CD14-positive monocyte (primary cell): ENCODE measurements at regions not wholly inside any gene's neighbourhood (a gene's known extent, or its start where the extent isn't known, plus 50 kb on each side); places are given as distances from the start of the nearest gene placed in this dataset. TPM values are rescaled to one million over a fixed set of nuclear protein-coding genes. Genes with fewer than 3 reads are reported as not detected.
A peak's percentile ranks its signal among the peaks of the same experiment; 100 is the strongest.
"Not testable (repeated sequence)": the region's sequence is repeated elsewhere in the genome, so short reads cannot be mapped to it uniquely, and the experiment has no call there.

ENCODE experiments used
- DNase-seq, 3 donors: peaks; one replicate each; pipeline ENCODE4 v3.0.0-alpha.2; 2011 to 2022
- H2AFZ ChIP-seq: 2 replicates; pipeline ENCODE4 v1.6.0; 2012; ENCODE audit warnings: mild to moderate bottlenecking, low read depth, low read length, inconsistent platforms; ENCODE audit not compliant: insufficient read depth, poor library complexity, severe bottlenecking
- H3K27ac ChIP-seq, 2 donors: 1 replicate in 1 of 2; 2 replicates in 1 of 2; pipeline ENCODE4 v1.5.1; 2012 to 2013; ENCODE audit warnings: low read length in 2 of 2, control low read depth in 1 of 2, inconsistent platforms in 1 of 2, low read depth in 1 of 2, mild to moderate bottlenecking in 1 of 2
- H3K27me3 ChIP-seq, 2 donors: one replicate each; pipeline versions ENCODE4 v1.6.0 to v1.6.1; 2011 to 2013; ENCODE audit warnings: low read length in 2 of 2; ENCODE audit not compliant: control insufficient read depth in 2 of 2, insufficient read depth in 2 of 2
- H3K36me3 ChIP-seq, 2 donors: replicated peaks in 1 of 2; 1 replicate in 1 of 2; 2 replicates in 1 of 2; pipeline versions ENCODE4 v1.5.1 to v1.6.1; 2012 to 2013; ENCODE audit warnings: low read length in 2 of 2, control low read depth in 1 of 2, inconsistent platforms in 1 of 2, mild to moderate bottlenecking in 1 of 2; ENCODE audit not compliant: insufficient read depth in 2 of 2, control insufficient read depth in 1 of 2
- H3K4me1 ChIP-seq, 2 donors: 1 replicate in 1 of 2; 2 replicates in 1 of 2; pipeline versions ENCODE4 v1.5.1 to v1.6.1; 2012 to 2013; ENCODE audit warnings: low read length in 2 of 2, control low read depth in 1 of 2, inconsistent platforms in 1 of 2, mild to moderate bottlenecking in 1 of 2, moderate library complexity in 1 of 2; ENCODE audit not compliant: insufficient read depth in 2 of 2, control insufficient read depth in 1 of 2
- H3K4me2 ChIP-seq: replicated peaks from 2 replicates; pipeline ENCODE3; 2012; ENCODE audit warnings: low read length, moderate library complexity, mild to moderate bottlenecking; ENCODE audit not compliant: poor library complexity, severe bottlenecking; ENCODE audit errors: extremely low read depth
- H3K4me3 ChIP-seq, 3 experiments: fragments of 200-600 bp in 1 of 3; sonication (generic) in 1 of 3; replicated peaks in 1 of 3; 1 replicate in 2 of 3; 2 replicates in 1 of 3; pipeline ENCODE4 v1.5.1; 2011 to 2013; ENCODE audit warnings: low read length in 3 of 3, mild to moderate bottlenecking in 3 of 3, control low read depth in 2 of 3, low read depth in 2 of 3, inconsistent platforms in 1 of 3, moderate library complexity in 1 of 3
- H3K79me2 ChIP-seq: 2 replicates; pipeline ENCODE4 v1.6.0; 2012; ENCODE audit warnings: mild to moderate bottlenecking, control low read depth, inconsistent platforms, low read length, moderate library complexity; ENCODE audit not compliant: insufficient read depth
- H3K9ac ChIP-seq: 2 replicates; pipeline ENCODE4 v1.6.0; 2017; ENCODE audit warnings: low read length, mild to moderate bottlenecking; ENCODE audit not compliant: insufficient read depth, poor library complexity, severe bottlenecking
- H3K9me3 ChIP-seq, 2 donors: replicated peaks in 1 of 2; 1 replicate in 1 of 2; 2 replicates in 1 of 2; pipeline versions ENCODE4 v1.5.1 to v1.6.1; 2012 to 2013; ENCODE audit warnings: low read length in 2 of 2, control low read depth in 1 of 2; ENCODE audit not compliant: control insufficient read depth in 1 of 2, insufficient read depth in 1 of 2
- H4K20me1 ChIP-seq: 2 replicates; pipeline ENCODE4 v1.6.0; 2012; ENCODE audit warnings: mild to moderate bottlenecking, low read length, control low read depth, moderate library complexity; ENCODE audit not compliant: insufficient read depth
- H3K27ac Mint-ChIP-seq, 7 donors: one replicate each; pipeline ENCODE4 v1.8.0; 2020; ENCODE audit warnings: mild to moderate bottlenecking in 7 of 7, mixed read lengths in 7 of 7, moderate library complexity in 6 of 7, inconsistent platforms in 2 of 7
- H3K27me3 Mint-ChIP-seq, 3 donors: one replicate each; pipeline ENCODE4 v1.8.0; 2021 to 2022; ENCODE audit warnings: low read depth in 3 of 3, mild to moderate bottlenecking in 3 of 3, mixed read lengths in 3 of 3, moderate library complexity in 3 of 3, inconsistent platforms in 1 of 3
- H3K36me3 Mint-ChIP-seq, 2 donors: one replicate each; pipeline ENCODE4 v1.8.0; 2020; ENCODE audit warnings: mixed read lengths in 2 of 2, inconsistent platforms in 1 of 2, mild to moderate bottlenecking in 1 of 2
- H3K4me1 Mint-ChIP-seq: one replicate; pipeline ENCODE4 v1.8.0; 2020; ENCODE audit warnings: mild to moderate bottlenecking, mixed read lengths
- H3K4me3 Mint-ChIP-seq, 2 donors: one replicate each; pipeline ENCODE4 v1.8.0; 2020; ENCODE audit warnings: mild to moderate bottlenecking in 2 of 2, mixed read lengths in 2 of 2, moderate library complexity in 1 of 2
- H3K9me3 Mint-ChIP-seq, 7 donors: one replicate each; pipeline ENCODE4 v1.8.0; 2020 to 2022; ENCODE audit warnings: mixed read lengths in 7 of 7, mild to moderate bottlenecking in 6 of 7, moderate library complexity in 6 of 7, inconsistent platforms in 2 of 7
- whole genome bisulfite sequencing: methylation state at CpG from one replicate; pipeline ENCODE4 v1.1.5; 2013; ENCODE audit warnings: missing lambda C conversion rate; ENCODE audit not compliant: insufficient coverage; 5-methylcytosine and 5-hydroxymethylcytosine counted together
- intact Hi-C, 2 donors: fragments of 100-400 bp; cut with micrococcal nuclease; formaldehyde crosslinking; loops; one replicate each; pipeline versions ENCODE4 v1.15.0 to v1.15.1; 2023
- small RNA-seq: library from RNA; depleted of rRNA; stranded (forward); fragments of <200 nt; gene quantifications from one replicate; pipeline ENCODE3, GENCODE V24; 2012; ENCODE audit warnings: low read depth; ENCODE audit not compliant: insufficient read length

DNA sequence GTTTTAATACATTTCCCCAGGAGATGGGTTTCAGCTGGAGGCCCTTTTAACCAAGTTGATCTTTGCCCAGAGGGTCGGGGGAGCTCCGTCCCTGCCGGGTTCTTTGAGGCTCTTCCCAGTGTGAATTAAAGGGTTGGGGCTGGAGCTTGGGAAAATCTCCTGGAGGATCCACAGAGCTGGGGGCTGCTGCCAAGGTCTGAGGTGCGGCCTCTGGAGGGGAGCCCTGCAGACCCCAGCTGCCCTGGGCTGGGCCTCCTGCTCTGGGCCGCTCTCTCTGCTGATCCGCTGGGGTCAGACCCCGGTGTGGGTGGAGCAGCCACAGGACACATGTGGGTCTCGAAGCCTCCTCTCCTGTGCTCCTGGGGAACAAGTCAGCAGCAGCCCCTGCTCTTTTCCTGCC lies 51.4 kb upstream of the SFSWAP start:
- H3K4me3 Mint-ChIP-seq, DNase-seq, H3K4me2 ChIP-seq, H3K4me1 ChIP-seq, H3K9me3 Mint-ChIP-seq, H3K36me3 ChIP-seq, H3K79me2 ChIP-seq, H3K4me3 ChIP-seq, H3K4me1 Mint-ChIP-seq, H3K27ac Mint-ChIP-seq, H3K36me3 Mint-ChIP-seq, H3K9me3 ChIP-seq, intact Hi-C loops, H2AFZ ChIP-seq, H3K27ac ChIP-seq, H4K20me1 ChIP-seq, H3K9ac ChIP-seq: not testable (repeated sequence)
- H3K27me3 ChIP-seq, result peaks cover 4 to 14% of the 10 kb centered on the region in 2 donors
- H3K27me3 Mint-ChIP-seq, result peaks cover 9 to 19% (median 18%) of the 10 kb centered on the region in 3 donors
- no CpG with 5 or more reads among the region's 8 CpGs for WGBS

DNA sequence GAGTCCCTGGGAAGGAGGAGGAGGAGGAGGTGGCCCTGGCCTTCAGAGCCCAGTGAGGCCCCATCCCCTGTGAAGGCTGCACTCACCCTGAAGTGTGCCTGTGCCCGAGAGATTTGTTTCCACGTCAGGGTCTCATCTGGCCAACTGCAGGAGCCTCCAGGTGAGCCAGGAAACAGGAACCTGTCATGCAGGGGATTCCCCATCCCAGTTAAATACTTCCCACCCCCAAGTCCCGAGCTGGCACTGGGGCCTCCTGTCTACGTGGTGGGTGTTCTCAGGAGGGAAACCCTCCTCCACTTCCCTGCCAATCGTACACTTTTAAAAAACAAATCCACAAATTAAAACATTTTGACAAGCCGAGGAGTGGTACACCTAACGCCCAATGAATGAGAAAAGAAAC lies 50.9 kb upstream of the SFSWAP start:
- DNase-seq, H3K36me3 Mint-ChIP-seq, intact Hi-C loops, H2AFZ ChIP-seq, H3K4me2 ChIP-seq, H3K27ac ChIP-seq, H3K9ac ChIP-seq, H3K27ac Mint-ChIP-seq, H3K4me1 ChIP-seq, H3K79me2 ChIP-seq, H3K4me1 Mint-ChIP-seq, H3K9me3 ChIP-seq, H4K20me1 ChIP-seq, H3K4me3 ChIP-seq, H3K9me3 Mint-ChIP-seq, H3K36me3 ChIP-seq: not testable (repeated sequence)
- H3K27me3 ChIP-seq, result peaks cover 4 to 14% of the 10 kb centered on the region in 2 donors
- 91% methylated on average over 5 of the region's 7 CpGs for WGBS
- peaks cover 9 to 22% (median 18%) of the 10 kb centered on the region in 3 donors for H3K27me3 Mint-ChIP-seq
- peak overlapping the region in 1 of 2 donors; percentile 43 for H3K4me3 Mint-ChIP-seq

DNA sequence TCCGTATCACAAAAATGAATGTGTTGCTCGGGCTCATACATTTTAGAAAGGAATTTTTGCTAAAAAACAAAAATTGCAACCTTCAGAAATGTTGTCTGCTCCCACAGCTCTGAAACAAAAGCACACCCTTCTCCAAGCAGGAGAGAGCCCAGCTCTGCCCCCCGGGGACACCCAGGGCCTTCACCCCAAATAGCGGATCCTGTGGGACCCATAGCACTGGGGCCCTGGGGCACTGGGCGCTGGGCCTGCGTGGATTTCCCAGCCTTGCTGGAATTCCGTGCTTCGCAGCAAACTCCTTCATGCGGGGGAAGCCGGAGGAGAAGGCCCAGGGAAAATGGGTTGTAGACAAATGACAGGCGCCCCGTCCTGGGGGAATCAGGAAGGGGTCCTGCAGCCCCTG lies 50.5 kb upstream of the SFSWAP start:
- H2AFZ ChIP-seq, H3K9ac ChIP-seq, H3K9me3 Mint-ChIP-seq, H3K4me3 ChIP-seq, H3K36me3 ChIP-seq, H3K27ac Mint-ChIP-seq, intact Hi-C loops, H3K79me2 ChIP-seq, H4K20me1 ChIP-seq, H3K9me3 ChIP-seq, H3K4me2 ChIP-seq, DNase-seq, H3K27ac ChIP-seq, H3K4me1 Mint-ChIP-seq, H3K36me3 Mint-ChIP-seq, H3K4me1 ChIP-seq: not testable (repeated sequence)
- Mint-ChIP-seq H3K4me3 (peak overlapping the region in 1 of 2 donors; percentile 43), H3K27me3 (peaks cover 9 to 22% (median 18%) of the 10 kb centered on the region in 3 donors)
- 95% methylated on average over 3 of the region's 12 CpGs for WGBS
- peaks cover 4 to 14% of the 10 kb centered on the region in 2 donors for H3K27me3 ChIP-seq

Small RNAs in the stretch of these regions (small RNA-seq; reads per million reads assigned to genes)
- not detected for gene AC140063.1
- not detected for gene RNA5SP376
